Endothelial cell of umbilical vein (primary cell): ENCODE measurements at regions not wholly inside any gene's neighbourhood (a gene's known extent, or its start where the extent isn't known, plus 50 kb on each side); places are given as distances from the start of the nearest gene placed in this dataset.

ENCODE experiments used
- BruUV-seq: library from RNA; stranded (reverse); fragments of 400-500 nt; replicated peaks from 2 replicates; lab custom pipeline; 2021; lab: Mats Ljungman, UMichigan
- CTCF ChIA-PET: fragments of 300-600, 350-600 bp; sonication (Branson Sonifier 250); formaldehyde crosslinking; loops from one replicate; lab custom pipeline; 2021; ENCODE audit warnings: antibody characterized with exemption, inconsistent platforms; lab: Charles Lee
- POLR2A ChIA-PET: fragments of 300-600, 350-600 bp; sonication (Branson Sonifier 250); formaldehyde crosslinking; loops from one replicate; lab custom pipeline; 2021; ENCODE audit warnings: antibody characterized with exemption, inconsistent platforms; lab: Charles Lee
- DNase-seq: peaks from one replicate; pipeline ENCODE4 v3.0.0-alpha.2; 2011; ENCODE audit warnings: low read depth, low spot score
- FAIRE-seq: peaks from 2 replicates; lab custom pipeline; 2011; peaks lifted over from hg19 to GRCh38; lab: Jason Lieb, UNC
- H2AFZ ChIP-seq: 2 replicates; pipeline ENCODE4 v1.6.0; 2012; ENCODE audit warnings: low read depth, low read length, control low read depth, inconsistent platforms
- H3K27ac ChIP-seq: 2 replicates; pipeline ENCODE4 v1.5.1; 2011; ENCODE audit warnings: low read depth, mild to moderate bottlenecking, control low read depth, low read length, moderate library complexity; ENCODE audit not compliant: insufficient read depth
- H3K27me3 ChIP-seq, 2 experiments: 2 replicates each; pipeline versions ENCODE4 v1.6.0 to v1.6.1; 2011; ENCODE audit warnings: low read length in 2 of 2, mixed read lengths in 1 of 2; ENCODE audit not compliant: control insufficient read depth in 2 of 2, insufficient read depth in 2 of 2
- H3K36me3 ChIP-seq, 2 experiments: 2 replicates in 1 of 2; 3 replicates in 1 of 2; pipeline ENCODE4 v1.5.1; 2011; ENCODE audit warnings: low read length in 2 of 2, mild to moderate bottlenecking in 1 of 2, moderate library complexity in 1 of 2; ENCODE audit not compliant: control insufficient read depth in 2 of 2, insufficient read depth in 2 of 2; ENCODE audit errors: extremely low read depth in 1 of 2
- H3K4me1 ChIP-seq: 3 replicates; pipeline ENCODE4 v1.5.1; 2011; ENCODE audit warnings: mild to moderate bottlenecking, low read length; ENCODE audit not compliant: control insufficient read depth, insufficient read depth; ENCODE audit errors: extremely low read depth
- H3K4me2 ChIP-seq: 2 replicates; pipeline ENCODE4 v1.6.1; 2011; ENCODE audit warnings: low read length, control low read depth, mixed read lengths; ENCODE audit not compliant: insufficient read depth
- H3K4me3 ChIP-seq, 3 experiments: fragments of 200-600 bp in 1 of 3; sonication (generic), shearing (Covaris generic) in 1 of 3; replicated peaks in 1 of 3; 2 replicates each; pipeline ENCODE4 v1.5.1; 2011 to 2016; ENCODE audit warnings: control low read depth in 3 of 3, low read length in 3 of 3, mild to moderate bottlenecking in 2 of 3, inconsistent platforms in 1 of 3, low read depth in 1 of 3, moderate library complexity in 1 of 3; ENCODE audit not compliant: insufficient read depth in 1 of 3
- H3K79me2 ChIP-seq: 2 replicates; pipeline ENCODE4 v1.6.0; 2012; ENCODE audit warnings: low read length, inconsistent platforms; ENCODE audit not compliant: control insufficient read depth, insufficient read depth
- H3K9ac ChIP-seq: replicated peaks from 2 replicates; pipeline ENCODE3; 2011; ENCODE audit warnings: low read length, control low read depth; ENCODE audit not compliant: insufficient read depth; ENCODE audit errors: extremely low read depth
- H3K9me1 ChIP-seq: replicated peaks from 3 replicates; pipeline ENCODE4 v1.6.0; 2011; ENCODE audit warnings: mild to moderate bottlenecking, low read length; ENCODE audit not compliant: control insufficient read depth, insufficient read depth; ENCODE audit errors: extremely low read depth
- H3K9me3 ChIP-seq: replicated peaks from 2 replicates; pipeline ENCODE4 v1.5.1; 2012; ENCODE audit warnings: low read length, inconsistent platforms; ENCODE audit not compliant: control insufficient read depth, insufficient read depth
- H4K20me1 ChIP-seq: replicated peaks from 2 replicates; pipeline ENCODE3; 2011; ENCODE audit warnings: mild to moderate bottlenecking, low read length; ENCODE audit not compliant: control insufficient read depth, insufficient read depth; ENCODE audit errors: extremely low read depth
- CTCF ChIP-seq, 2 donors: IDR thresholded peaks; 1 replicate in 1 of 2; 2 replicates in 1 of 2; pipeline ENCODE4 v1.5.1; 2011; ENCODE audit warnings: low read length in 2 of 2, mild to moderate bottlenecking in 2 of 2, moderate library complexity in 2 of 2, control low read depth in 1 of 2, inconsistent platforms in 1 of 2, low read depth in 1 of 2; ENCODE audit not compliant: insufficient read depth in 1 of 2; ENCODE audit errors: extremely low read depth in 1 of 2
- EZH2 ChIP-seq: IDR thresholded peaks from 2 replicates; pipeline ENCODE4 v1.6.1; 2012; ENCODE audit warnings: borderline replicate concordance, low read depth, mild to moderate bottlenecking, moderate library complexity, low read length, inconsistent platforms; ENCODE audit not compliant: severe bottlenecking
- FOS ChIP-seq: IDR thresholded peaks from 2 replicates; pipeline ENCODE4 v1.6.1; 2011; ENCODE audit warnings: mild to moderate bottlenecking, low read length, moderate library complexity, borderline replicate concordance; ENCODE audit not compliant: insufficient read depth
- GATA2 ChIP-seq: IDR thresholded peaks from 2 replicates; pipeline ENCODE4 v1.7.0; 2011; ENCODE audit warnings: low read depth, mild to moderate bottlenecking, moderate library complexity, mixed read lengths, low read length; ENCODE audit not compliant: insufficient read length, insufficient read depth
- JUN ChIP-seq: IDR thresholded peaks from 2 replicates; pipeline ENCODE4 v1.6.1; 2011; ENCODE audit warnings: borderline replicate concordance, low read depth; ENCODE audit not compliant: insufficient read length, insufficient read depth
- MAX ChIP-seq: IDR thresholded peaks from 2 replicates; pipeline ENCODE4 v1.6.1; 2011; ENCODE audit not compliant: insufficient read depth, insufficient read length
- MYC ChIP-seq: IDR thresholded peaks from one replicate; pipeline ENCODE4 v1.6.1; 2011; ENCODE audit warnings: mild to moderate bottlenecking, low read depth, low read length
- POLR2A ChIP-seq: IDR thresholded peaks from 2 replicates; pipeline ENCODE4 v1.6.1; 2012; ENCODE audit warnings: low read depth, mild to moderate bottlenecking, control low read depth, low read length
- POLR2AphosphoS5 ChIP-seq: IDR thresholded peaks from 2 replicates; pipeline ENCODE4 v1.6.1; 2012; ENCODE audit warnings: low read depth, mild to moderate bottlenecking, control low read depth, low read length, moderate library complexity; ENCODE audit not compliant: insufficient read depth
- dilution Hi-C: fragments of 300-500 bp; cut with MboI; formaldehyde crosslinking; loops from one replicate; pipeline ENCODE4 v1.15.0; 2019; ENCODE audit warnings: low sequenced_read_pairs; ENCODE audit not compliant: extremely low pct_ligation_motif_present
- intact Hi-C: fragments of 100-400 bp; cut with micrococcal nuclease; formaldehyde crosslinking; loops from one replicate; pipeline ENCODE4 v1.10.0; 2022

- no peak overlapping the region for H3K27ac ChIP-seq
- no peak for FAIRE-seq
- TF ChIP-seq JUN (no peak), CTCF (IDR thresholded peaks at IDR 0.05; ENCODE audit: extremely low read depth in 1 of 2, insufficient read depth in 1 of 2, low read depth in 1 of 2, low read length in 2 of 2) (no peak), GATA2 (no peak), EZH2 (no peak), MYC (no peak), POLR2A (no peak), MAX (no peak), FOS (no peak), POLR2AphosphoS5 (no peak)
These were observed 398.5 kb downstream of the PTPRU start for GRCh38 chr1:29634746-29635335.

More at GRCh38 chr1:29634746-29635335, 398.5 kb downstream of the PTPRU start:
- no peaks in the 10 kb centered on the region for H4K20me1 ChIP-seq
- intact Hi-C loops (no loop called here), dilution Hi-C loops (no loop called here)
- H2AFZ ChIP-seq = no peak overlapping the region
- H3K27me3 ChIP-seq = no peaks in the 10 kb centered on the region
- no peak for DNase-seq
- no peak overlapping the region for H3K4me2 ChIP-seq
- no peaks in the 10 kb centered on the region for H3K36me3 ChIP-seq
- no TSS peak for BruUV-seq
- no peaks in the 10 kb centered on the region for H3K4me1 ChIP-seq
- no peaks in the 10 kb centered on the region for H3K9me1 ChIP-seq
- H3K9me3 ChIP-seq = no peaks in the 10 kb centered on the region
- no peak overlapping the region for H3K4me3 ChIP-seq
- CTCF ChIA-PET = interaction anchor here (1.1 kb wide), 1 partner anchor 8 kb away, joined by 3 read pairs; no protein-coding TSS in a partner anchor
- POLR2A ChIA-PET = no interaction called here
- no peaks in the 10 kb centered on the region for H3K79me2 ChIP-seq
- H3K9ac ChIP-seq = no peak overlapping the region
